Gastroesophageal sphincter (tissue), 3 donors: ENCODE measurements at regions not wholly inside any gene's neighbourhood (a gene's known extent, or its start where the extent isn't known, plus 50 kb on each side); places are given as distances from the start of the nearest gene placed in this dataset.

Experiments
- CTCF ChIP-seq, 4 experiments: fragments of 200-600 bp in 2 of 4; fragments of 450-650 bp in 2 of 4; sonication (generic) in 1 of 4; IDR thresholded peaks; one replicate each; pipeline ENCODE4 v1.5.1; 2017 to 2019; ENCODE audit warnings: antibody characterized with exemption in 4 of 4, mild to moderate bottlenecking in 2 of 4, moderate library complexity in 2 of 4
- POLR2AphosphoS5 ChIP-seq: sonication (generic); formaldehyde crosslinking; IDR thresholded peaks from one replicate; pipeline ENCODE4 v1.6.1; 2017; ENCODE audit warnings: antibody characterized with exemption

GRCh38 chr5:163910226-163910625 is 404.8 kb downstream of the MAT2B start:
- TF ChIP-seq CTCF (IDR thresholded peaks at IDR 0.05) (no peak), POLR2AphosphoS5 (no peak)
